Body of pancreas (tissue), 4 donors: ENCODE measurements at regions not wholly inside any gene's neighbourhood (a gene's known extent, or its start where the extent isn't known, plus 50 kb on each side); places are given as distances from the start of the nearest gene placed in this dataset.

Experiments used
- POLR2A ChIP-seq, 3 donors: fragments of 450-650 bp; IDR thresholded peaks; one replicate each; pipeline ENCODE4 v1.6.1; 2016; ENCODE audit warnings: antibody characterized with exemption in 3 of 3, mild to moderate bottlenecking in 2 of 3
- TF ChIP-seq, protein P1 (sequence below), 7 experiments: fragments of 450-650 bp in 4 of 7; fragments of 200-600 bp in 3 of 7; sonication (generic) in 3 of 7; IDR thresholded peaks; one replicate each; pipeline ENCODE4 v1.5.1; 2016 to 2019; ENCODE audit warnings: antibody characterized with exemption in 7 of 7

- no peak for TF ChIP-seq POLR2A (IDR thresholded peaks at IDR 0.05)
- TF ChIP-seq, protein P1, sequence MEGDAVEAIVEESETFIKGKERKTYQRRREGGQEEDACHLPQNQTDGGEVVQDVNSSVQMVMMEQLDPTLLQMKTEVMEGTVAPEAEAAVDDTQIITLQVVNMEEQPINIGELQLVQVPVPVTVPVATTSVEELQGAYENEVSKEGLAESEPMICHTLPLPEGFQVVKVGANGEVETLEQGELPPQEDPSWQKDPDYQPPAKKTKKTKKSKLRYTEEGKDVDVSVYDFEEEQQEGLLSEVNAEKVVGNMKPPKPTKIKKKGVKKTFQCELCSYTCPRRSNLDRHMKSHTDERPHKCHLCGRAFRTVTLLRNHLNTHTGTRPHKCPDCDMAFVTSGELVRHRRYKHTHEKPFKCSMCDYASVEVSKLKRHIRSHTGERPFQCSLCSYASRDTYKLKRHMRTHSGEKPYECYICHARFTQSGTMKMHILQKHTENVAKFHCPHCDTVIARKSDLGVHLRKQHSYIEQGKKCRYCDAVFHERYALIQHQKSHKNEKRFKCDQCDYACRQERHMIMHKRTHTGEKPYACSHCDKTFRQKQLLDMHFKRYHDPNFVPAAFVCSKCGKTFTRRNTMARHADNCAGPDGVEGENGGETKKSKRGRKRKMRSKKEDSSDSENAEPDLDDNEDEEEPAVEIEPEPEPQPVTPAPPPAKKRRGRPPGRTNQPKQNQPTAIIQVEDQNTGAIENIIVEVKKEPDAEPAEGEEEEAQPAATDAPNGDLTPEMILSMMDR (IDR thresholded peaks at IDR 0.05), result no peak
Observed at GRCh38 chr17:13355054-13355453, 246.7 kb downstream of the HS3ST3A1 start.
